GM12872 (cell line): ENCODE measurements at regions not wholly inside any gene's neighbourhood (a gene's known extent, or its start where the extent isn't known, plus 50 kb on each side); places are given as distances from the start of the nearest gene placed in this dataset.

Source experiments
- CTCF ChIP-seq: IDR thresholded peaks from 3 replicates; pipeline ENCODE4 v1.5.1; 2011; ENCODE audit warnings: low read depth, mild to moderate bottlenecking, low read length, moderate library complexity; ENCODE audit not compliant: insufficient read depth

GRCh38 chr2:12389344-12390045 lies 327.2 kb upstream of the TRIB2 start:
- TF ChIP-seq CTCF: no peak

GRCh38 chr2:12391116-12391515 lies 325.6 kb upstream of the TRIB2 start:
- no peak for TF ChIP-seq CTCF

- TF ChIP-seq CTCF: no peak
Observed at GRCh38 chr2:12396699-12397098, 320.0 kb upstream of the TRIB2 start.

GRCh38 chr2:12397854-12398253 lies 318.9 kb upstream of the TRIB2 start:
- TF ChIP-seq CTCF: no peak

GRCh38 chr2:12399240-12399639 lies 317.5 kb upstream of the TRIB2 start:
- TF ChIP-seq CTCF: no peak

GRCh38 chr2:12400543-12400942 lies 316.2 kb upstream of the TRIB2 start:
- no peak for TF ChIP-seq CTCF

- TF ChIP-seq CTCF: no peak
Observed at GRCh38 chr2:12402440-12403139, 314.1 kb upstream of the TRIB2 start.
